Breast epithelium (tissue), 4 donors: ENCODE measurements at regions not wholly inside any gene's neighbourhood (a gene's known extent, or its start where the extent isn't known, plus 50 kb on each side); places are given as distances from the start of the nearest gene placed in this dataset.

Experiments
- DNase-seq, 2 donors: peaks; one replicate each; pipeline ENCODE4 v3.0.0-alpha.2; 2019; ENCODE audit warnings: low spot score in 2 of 2
- H3K27ac ChIP-seq, 2 donors: fragments of 200-600 bp; sonication (generic) in 1 of 2; one replicate each; pipeline ENCODE4 v1.5.1; 2016 to 2019; ENCODE audit warnings: mild to moderate bottlenecking in 1 of 2
- H3K27me3 ChIP-seq, 2 donors: fragments of 200-600 bp; sonication (generic) in 1 of 2; one replicate each; pipeline versions ENCODE4 v1.5.1 to v1.6.0; 2017 to 2019; ENCODE audit warnings: control low read depth in 1 of 2, mild to moderate bottlenecking in 1 of 2
- H3K36me3 ChIP-seq: fragments of 200-600 bp; one replicate; pipeline ENCODE4 v1.5.1; 2019
- H3K4me1 ChIP-seq, 2 donors: fragments of 200-600 bp; sonication (generic); one replicate each; pipeline ENCODE4 v1.5.1; 2016 to 2019; ENCODE audit warnings: control low read depth in 1 of 2
- H3K4me3 ChIP-seq, 3 donors: fragments of 200-600 bp; sonication (generic); 1 replicate in 2 of 3; 2 replicates in 1 of 3; pipeline ENCODE4 v1.5.1; 2016 to 2019; ENCODE audit warnings: mild to moderate bottlenecking in 3 of 3, moderate library complexity in 2 of 3
- H3K9me3 ChIP-seq, 2 donors: fragments of 200-600 bp; sonication (generic) in 1 of 2; one replicate each; pipeline ENCODE4 v1.5.1; 2016 to 2019; ENCODE audit warnings: control low read depth in 1 of 2
- CTCF ChIP-seq, 3 donors: fragments of 450-650 bp; IDR thresholded peaks; one replicate each; pipeline ENCODE4 v1.5.1; 2016 to 2017; ENCODE audit warnings: antibody characterized with exemption in 3 of 3, mild to moderate bottlenecking in 3 of 3, moderate library complexity in 3 of 3
- POLR2A ChIP-seq: fragments of 450-650 bp; IDR thresholded peaks from one replicate; pipeline ENCODE4 v1.6.1; 2016; ENCODE audit warnings: antibody characterized with exemption, mild to moderate bottlenecking, moderate library complexity
- POLR2AphosphoS5 ChIP-seq, 3 donors: sonication (generic); formaldehyde crosslinking; IDR thresholded peaks; one replicate each; pipeline ENCODE4 v1.6.1; 2017; ENCODE audit warnings: antibody characterized with exemption in 3 of 3
- intact Hi-C: fragments of 100-400 bp; cut with DNase I; formaldehyde crosslinking; loops from one replicate; pipeline ENCODE4 v1.15.1; 2023; ENCODE audit warnings: low total_unique reads

GRCh38 chr5:8601831-8602354 is 732.9 kb downstream of the MTRR start:
- H3K27ac ChIP-seq, result no peak overlapping the region
- H3K4me3 ChIP-seq, result no peak overlapping the region
- H3K9me3 ChIP-seq, result no peaks in the 10 kb centered on the region
- intact Hi-C loops, result no loop called here
- no peaks in the 10 kb centered on the region for H3K27me3 ChIP-seq
- H3K4me1 ChIP-seq, result no peaks in the 10 kb centered on the region
- TF ChIP-seq POLR2A (no peak), CTCF (IDR thresholded peaks at IDR 0.05) (no peak), POLR2AphosphoS5 (IDR thresholded peaks at IDR 0.05) (no peak)
- no peak for DNase-seq
- H3K36me3 ChIP-seq, result no peaks in the 10 kb centered on the region

- H3K27ac ChIP-seq, result no peak overlapping the region
- H3K9me3 ChIP-seq, result no peaks in the 10 kb centered on the region
- intact Hi-C loops, result no loop called here
- no peaks in the 10 kb centered on the region for H3K27me3 ChIP-seq
- no peak for DNase-seq
- no peaks in the 10 kb centered on the region for H3K36me3 ChIP-seq
- TF ChIP-seq POLR2AphosphoS5 (IDR thresholded peaks at IDR 0.05) (no peak), POLR2A (no peak), CTCF (IDR thresholded peaks at IDR 0.05) (no peak)
- H3K4me1 ChIP-seq, result no peaks in the 10 kb centered on the region
- no peak overlapping the region for H3K4me3 ChIP-seq
These were observed 737.3 kb downstream of the MTRR start for GRCh38 chr5:8606231-8606630.

- Histone ChIP-seq H3K27ac (no peak overlapping the region), H3K4me1 (no peaks in the 10 kb centered on the region), H3K27me3 (no peaks in the 10 kb centered on the region), H3K36me3 (no peaks in the 10 kb centered on the region), H3K4me3 (no peak overlapping the region), H3K9me3 (no peaks in the 10 kb centered on the region)
- TF ChIP-seq POLR2AphosphoS5 (IDR thresholded peaks at IDR 0.05) (no peak), CTCF (IDR thresholded peaks at IDR 0.05) (no peak), POLR2A (no peak)
- DNase-seq, result no peak
- intact Hi-C loops, result no loop called here
These were observed 742.1 kb downstream of the MTRR start for GRCh38 chr5:8611067-8611466.

- Histone ChIP-seq H3K27ac (no peak overlapping the region), H3K9me3 (no peaks in the 10 kb centered on the region), H3K4me1 (no peaks in the 10 kb centered on the region), H3K36me3 (no peaks in the 10 kb centered on the region), H3K4me3 (no peak overlapping the region), H3K27me3 (no peaks in the 10 kb centered on the region)
- TF ChIP-seq POLR2A, result no peak
- no peak for TF ChIP-seq CTCF (IDR thresholded peaks at IDR 0.05)
- no peak for TF ChIP-seq POLR2AphosphoS5 (IDR thresholded peaks at IDR 0.05)
- no peak for DNase-seq
- intact Hi-C loops, result no loop called here
These were observed 744.2 kb downstream of the MTRR start for GRCh38 chr5:8613078-8613685.

- no peak for TF ChIP-seq POLR2AphosphoS5 (IDR thresholded peaks at IDR 0.05)
- no peak for TF ChIP-seq CTCF (IDR thresholded peaks at IDR 0.05)
- TF ChIP-seq POLR2A, result no peak
- DNase-seq, result no peak
- Histone ChIP-seq H3K36me3 (no peaks in the 10 kb centered on the region), H3K4me3 (no peak overlapping the region), H3K4me1 (no peaks in the 10 kb centered on the region), H3K27ac (no peak overlapping the region), H3K9me3 (no peaks in the 10 kb centered on the region), H3K27me3 (no peaks in the 10 kb centered on the region)
- intact Hi-C loops, result no loop called here
These were observed 746.4 kb downstream of the MTRR start for GRCh38 chr5:8615142-8615858.
